Erythroblast (primary cell): ENCODE measurements at regions not wholly inside any gene's neighbourhood (a gene's known extent, or its start where the extent isn't known, plus 50 kb on each side); places are given as distances from the start of the nearest gene placed in this dataset.

Experiments
- GATA1 ChIP-seq: IDR thresholded peaks from 2 replicates; pipeline ENCODE4 v1.6.1; 2011; ENCODE audit warnings: low read depth, mild to moderate bottlenecking, control low read depth, low read length, moderate library complexity
- POLR2A ChIP-seq: IDR thresholded peaks from 2 replicates; pipeline ENCODE4 v1.6.1; 2011; ENCODE audit warnings: mild to moderate bottlenecking, low read length

GRCh38 chr3:115251509-115251908 is 104.4 kb upstream of the ZBTB20 start:
- TF ChIP-seq POLR2A (no peak), GATA1 (no peak)
